Cardiac septum (tissue), 1 donor: ENCODE measurements at regions not wholly inside any gene's neighbourhood (a gene's known extent, or its start where the extent isn't known, plus 50 kb on each side); places are given as distances from the start of the nearest gene placed in this dataset.
"Not testable (repeated sequence)": the region's sequence is repeated elsewhere in the genome, so short reads cannot be mapped to it uniquely, and the experiment has no call there.

Source experiments
- DNase-seq: peaks from one replicate; pipeline ENCODE4 v3.0.0-alpha.2; 2020; ENCODE audit warnings: low spot score
- intact Hi-C: fragments of 100-400 bp; cut with DNase I; formaldehyde crosslinking; loops from one replicate; pipeline ENCODE4 v1.14.0; 2022
- donor health status: DM: no; HTN: no; CAD: no.

- no peak for DNase-seq
- intact Hi-C loops, result no loop called here
Measured at GRCh38 chr4:24190761-24191695, 301.2 kb upstream of the PPARGC1A start.

- no peak for DNase-seq
- intact Hi-C loops, result no loop called here
Measured at GRCh38 chr4:24188459-24188858, 298.6 kb upstream of the PPARGC1A start.

- intact Hi-C loops, result no loop called here
- DNase-seq, result no peak
Measured at GRCh38 chr4:24186466-24186865, 296.6 kb upstream of the PPARGC1A start.

- DNase-seq, result no peak
- intact Hi-C loops, result no loop called here
Measured at GRCh38 chr4:24181005-24181404, 291.2 kb upstream of the PPARGC1A start.

- intact Hi-C loops, result no loop called here
- no peak for DNase-seq
Measured at GRCh38 chr4:24180586-24180985, 290.7 kb upstream of the PPARGC1A start.

- intact Hi-C loops, result no loop called here
- no peak for DNase-seq
Measured at GRCh38 chr4:24179201-24179840, 289.5 kb upstream of the PPARGC1A start.

GRCh38 chr4:24177443-24177842, 287.6 kb upstream of the PPARGC1A start:
- DNase-seq, intact Hi-C loops: not testable (repeated sequence)

GRCh38 chr4:24175707-24176106, 285.9 kb upstream of the PPARGC1A start:
- intact Hi-C loops, result no loop called here
- DNase-seq, result no peak

- no peak for DNase-seq
- intact Hi-C loops, result no loop called here
Measured at GRCh38 chr4:24174602-24175001, 284.8 kb upstream of the PPARGC1A start.

GRCh38 chr4:24172406-24172805, 282.6 kb upstream of the PPARGC1A start:
- intact Hi-C loops, result no loop called here
- no peak for DNase-seq

GRCh38 chr4:24169956-24170355, 280.1 kb upstream of the PPARGC1A start:
- no peak for DNase-seq
- intact Hi-C loops, result no loop called here

- no peak for DNase-seq
- intact Hi-C loops, result no loop called here
Measured at GRCh38 chr4:24168658-24169057, 278.8 kb upstream of the PPARGC1A start.

GRCh38 chr4:24166501-24166900, 276.7 kb upstream of the PPARGC1A start:
- intact Hi-C loops, result no loop called here

GRCh38 chr4:24164797-24165196, 274.9 kb upstream of the PPARGC1A start:
- no peak for DNase-seq
- intact Hi-C loops, result no loop called here

More at GRCh38 chr4:24166501-24166900, 276.7 kb upstream of the PPARGC1A start:
- DNase-seq, result no peak

GRCh38 chr4:24164054-24164693, 274.3 kb upstream of the PPARGC1A start:
- intact Hi-C loops, result no loop called here
- DNase-seq, result no peak

- intact Hi-C loops, result no loop called here
- no peak for DNase-seq
Measured at GRCh38 chr4:24163314-24163713, 273.5 kb upstream of the PPARGC1A start.

GRCh38 chr4:24160358-24160757, 270.5 kb upstream of the PPARGC1A start:
- no peak for DNase-seq
- intact Hi-C loops, result no loop called here

- DNase-seq, result no peak
- intact Hi-C loops, result no loop called here
Measured at GRCh38 chr4:24158031-24158430, 268.2 kb upstream of the PPARGC1A start.

GRCh38 chr4:24150034-24150433, 260.2 kb upstream of the PPARGC1A start:
- intact Hi-C loops, result no loop called here
- DNase-seq, result no peak

- intact Hi-C loops, result no loop called here
- DNase-seq, result no peak
Measured at GRCh38 chr4:24146127-24146526, 256.3 kb upstream of the PPARGC1A start.

- DNase-seq, result no peak
- intact Hi-C loops, result no loop called here
Measured at GRCh38 chr4:24145591-24145990, 255.7 kb upstream of the PPARGC1A start.
